Thyroid gland (tissue), 4 donors: ENCODE measurements at regions not wholly inside any gene's neighbourhood (a gene's known extent, or its start where the extent isn't known, plus 50 kb on each side); places are given as distances from the start of the nearest gene placed in this dataset.

ENCODE experiments used
- DNase-seq, 2 donors: peaks; one replicate each; pipeline ENCODE4 v3.0.0-alpha.2; 2019
- H3K27ac ChIP-seq, 3 donors: fragments of 200-600 bp; sonication (generic); 1 replicate in 2 of 3; 2 replicates in 1 of 3; pipeline ENCODE4 v1.5.1; 2016 to 2019; ENCODE audit warnings: mild to moderate bottlenecking in 1 of 3, moderate library complexity in 1 of 3
- H3K27me3 ChIP-seq: fragments of 200-600 bp; sonication (generic); one replicate; pipeline ENCODE4 v1.5.1; 2019
- H3K36me3 ChIP-seq, 2 donors: fragments of 200-600 bp; sonication (generic); one replicate each; pipeline ENCODE4 v1.5.1; 2016 to 2019
- H3K4me1 ChIP-seq, 2 donors: fragments of 200-600 bp; sonication (generic); one replicate each; pipeline ENCODE4 v1.5.1; 2017 to 2019
- H3K4me3 ChIP-seq, 3 donors: fragments of 200-600 bp; sonication (generic); replicated peaks in 1 of 3; 1 replicate in 2 of 3; 2 replicates in 1 of 3; pipeline ENCODE4 v1.5.1; 2016; ENCODE audit warnings: mild to moderate bottlenecking in 1 of 3
- H3K9me3 ChIP-seq: fragments of 200-600 bp; sonication (generic); one replicate; pipeline ENCODE4 v1.5.1; 2017
- POLR2A ChIP-seq, 2 donors: fragments of 450-650 bp; IDR thresholded peaks; one replicate each; pipeline ENCODE4 v1.6.1; 2017; ENCODE audit warnings: antibody characterized with exemption in 2 of 2, mild to moderate bottlenecking in 2 of 2, moderate library complexity in 1 of 2
- WGBS, 2 donors: methylation state at CpG; one replicate each; pipeline ENCODE4 v1.1.5; 2017; 5-methylcytosine and 5-hydroxymethylcytosine counted together
- intact Hi-C: fragments of 100-400 bp; cut with DNase I; formaldehyde crosslinking; loops from one replicate; pipeline ENCODE4 v1.15.1; 2023
- TF ChIP-seq, protein P1 (sequence below), 6 experiments: fragments of 200-600 bp in 3 of 6; fragments of 450-650 bp in 3 of 6; sonication (generic) in 3 of 6; IDR thresholded peaks; one replicate each; pipeline ENCODE4 v1.5.1; 2016 to 2019; ENCODE audit warnings: antibody characterized with exemption in 6 of 6, mild to moderate bottlenecking in 2 of 6, inconsistent platforms in 1 of 6, moderate library complexity in 1 of 6

DNA sequence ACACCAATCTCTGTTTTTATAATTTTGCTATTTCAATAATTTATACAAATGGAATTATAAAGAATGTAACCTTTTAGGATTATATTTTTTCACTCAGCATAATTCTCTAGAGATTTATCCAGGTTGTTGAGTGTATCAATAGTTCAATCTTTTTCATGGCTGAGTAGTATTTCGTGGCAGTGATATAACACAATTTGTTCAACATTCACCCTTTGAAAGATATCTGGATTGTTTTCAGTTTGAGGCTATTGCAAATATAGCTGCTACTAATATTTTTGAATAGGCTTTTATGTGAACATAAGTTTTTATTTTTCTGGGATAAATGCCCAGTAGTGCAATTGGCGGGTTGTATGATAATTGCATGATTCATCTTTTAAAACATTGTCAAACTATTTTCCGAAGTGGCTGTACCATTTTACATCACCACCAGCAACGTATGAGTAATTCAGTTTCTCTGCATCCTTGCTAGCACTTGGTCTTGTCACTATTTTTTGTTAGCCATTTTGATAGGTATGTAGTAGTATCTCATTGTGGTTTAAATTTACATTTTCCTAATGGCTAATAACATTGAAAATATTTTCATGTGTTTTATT lies 55.6 kb upstream of the ABCD3 start:
- intact Hi-C loops, result no loop called here
- no peak overlapping the region for H3K4me3 ChIP-seq
- H3K9me3 ChIP-seq, result no peaks in the 10 kb centered on the region
- H3K4me1 ChIP-seq, result no peaks in the 10 kb centered on the region
- TF ChIP-seq POLR2A (IDR thresholded peaks at IDR 0.05), result no peak
- TF ChIP-seq, protein P1, sequence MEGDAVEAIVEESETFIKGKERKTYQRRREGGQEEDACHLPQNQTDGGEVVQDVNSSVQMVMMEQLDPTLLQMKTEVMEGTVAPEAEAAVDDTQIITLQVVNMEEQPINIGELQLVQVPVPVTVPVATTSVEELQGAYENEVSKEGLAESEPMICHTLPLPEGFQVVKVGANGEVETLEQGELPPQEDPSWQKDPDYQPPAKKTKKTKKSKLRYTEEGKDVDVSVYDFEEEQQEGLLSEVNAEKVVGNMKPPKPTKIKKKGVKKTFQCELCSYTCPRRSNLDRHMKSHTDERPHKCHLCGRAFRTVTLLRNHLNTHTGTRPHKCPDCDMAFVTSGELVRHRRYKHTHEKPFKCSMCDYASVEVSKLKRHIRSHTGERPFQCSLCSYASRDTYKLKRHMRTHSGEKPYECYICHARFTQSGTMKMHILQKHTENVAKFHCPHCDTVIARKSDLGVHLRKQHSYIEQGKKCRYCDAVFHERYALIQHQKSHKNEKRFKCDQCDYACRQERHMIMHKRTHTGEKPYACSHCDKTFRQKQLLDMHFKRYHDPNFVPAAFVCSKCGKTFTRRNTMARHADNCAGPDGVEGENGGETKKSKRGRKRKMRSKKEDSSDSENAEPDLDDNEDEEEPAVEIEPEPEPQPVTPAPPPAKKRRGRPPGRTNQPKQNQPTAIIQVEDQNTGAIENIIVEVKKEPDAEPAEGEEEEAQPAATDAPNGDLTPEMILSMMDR (IDR thresholded peaks at IDR 0.05), result no peak
- H3K27ac ChIP-seq, result no peak overlapping the region
- WGBS, 2 donors, result 83 to 93% methylated on average over 4 of the region's 4 CpGs
- H3K36me3 ChIP-seq, result no peaks in the 10 kb centered on the region
- no peak for DNase-seq
- H3K27me3 ChIP-seq, result no peaks in the 10 kb centered on the region

DNA sequence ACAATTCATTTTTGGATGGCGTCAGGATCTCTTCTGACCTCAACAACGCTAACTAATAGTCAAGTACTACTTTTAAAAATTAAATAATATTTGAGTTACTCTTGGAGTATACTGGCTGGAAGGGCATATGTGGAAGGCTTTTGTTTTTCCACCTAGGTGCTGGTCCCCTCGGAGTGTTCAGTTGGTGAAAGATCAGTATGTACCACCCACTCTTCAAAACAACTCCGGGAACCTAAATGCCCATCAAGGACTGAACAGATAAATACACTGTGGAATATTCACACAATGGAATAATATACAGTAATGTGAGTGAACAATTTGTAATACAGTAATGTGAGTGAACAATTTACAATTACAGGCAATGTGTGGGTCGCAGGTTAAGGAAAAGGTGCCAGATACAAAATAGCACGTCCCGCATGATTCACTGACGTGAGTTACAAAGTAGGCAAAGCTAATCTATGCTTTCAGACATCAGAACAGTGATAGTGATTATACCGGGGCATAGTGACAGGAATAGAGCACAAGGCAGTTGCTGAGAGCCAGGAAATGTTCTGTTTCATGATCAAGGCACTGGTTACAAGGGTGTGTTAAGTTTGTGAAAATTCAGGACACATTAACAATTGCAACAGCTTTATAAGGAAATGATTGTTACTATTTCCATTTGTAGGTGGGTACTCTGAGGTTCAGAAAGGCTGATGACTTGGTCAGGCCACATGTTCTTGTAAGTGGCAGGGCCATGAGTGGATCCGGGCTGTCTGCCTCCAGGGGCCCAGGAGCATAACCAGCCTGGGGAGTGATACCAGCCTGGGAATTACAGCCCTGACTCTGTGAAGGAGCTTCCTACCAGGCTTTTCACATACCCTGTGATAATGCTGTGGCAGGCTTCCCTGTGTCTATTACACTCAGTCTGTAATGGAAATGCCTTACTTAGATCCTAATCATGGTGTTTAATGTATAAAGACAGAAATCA lies 59.3 kb upstream of the ABCD3 start:
- Histone ChIP-seq H3K4me3 (no peak overlapping the region), H3K27ac (no peak overlapping the region), H3K27me3 (no peaks in the 10 kb centered on the region), H3K36me3 (no peaks in the 10 kb centered on the region), H3K9me3 (no peaks in the 10 kb centered on the region), H3K4me1 (no peaks in the 10 kb centered on the region)
- intact Hi-C loops, result no loop called here
- TF ChIP-seq POLR2A (IDR thresholded peaks at IDR 0.05), result no peak
- TF ChIP-seq, protein P1 (IDR thresholded peaks at IDR 0.05), result no peak
- 91 to 92% methylated on average over 10 of the region's 10 CpGs for WGBS, 2 donors
- no peak for DNase-seq

DNA sequence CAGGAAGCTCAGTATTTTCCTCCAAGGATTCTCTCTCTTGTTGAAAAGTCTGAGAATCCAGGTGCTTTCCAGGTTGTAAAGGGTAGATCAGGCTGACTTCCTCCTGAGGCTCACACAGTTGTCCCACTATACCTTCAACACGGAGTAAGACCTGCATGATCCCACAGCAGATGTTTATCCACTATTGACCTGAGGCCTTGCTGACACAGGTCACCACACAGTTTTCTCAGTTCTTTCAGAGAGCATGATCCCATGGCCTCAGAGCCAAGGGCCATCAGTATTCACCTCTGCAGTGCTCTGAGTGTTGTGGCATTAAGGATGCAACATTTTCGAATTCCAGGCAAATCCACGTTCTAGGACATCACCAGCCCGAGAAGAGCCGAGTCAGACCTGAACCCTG lies 60.5 kb upstream of the ABCD3 start:
- H3K27me3 ChIP-seq, result no peaks in the 10 kb centered on the region
- TF ChIP-seq POLR2A (IDR thresholded peaks at IDR 0.05), result no peak
- TF ChIP-seq, protein P1 (IDR thresholded peaks at IDR 0.05), result no peak
- H3K36me3 ChIP-seq, result no peaks in the 10 kb centered on the region
- no peaks in the 10 kb centered on the region for H3K4me1 ChIP-seq
- intact Hi-C loops, result no loop called here
- WGBS, 2 donors, result 89 to 95% methylated on average over 5 of the region's 5 CpGs
- no peak overlapping the region for H3K4me3 ChIP-seq
- no peak overlapping the region for H3K27ac ChIP-seq
- no peaks in the 10 kb centered on the region for H3K9me3 ChIP-seq
- no peak for DNase-seq

DNA sequence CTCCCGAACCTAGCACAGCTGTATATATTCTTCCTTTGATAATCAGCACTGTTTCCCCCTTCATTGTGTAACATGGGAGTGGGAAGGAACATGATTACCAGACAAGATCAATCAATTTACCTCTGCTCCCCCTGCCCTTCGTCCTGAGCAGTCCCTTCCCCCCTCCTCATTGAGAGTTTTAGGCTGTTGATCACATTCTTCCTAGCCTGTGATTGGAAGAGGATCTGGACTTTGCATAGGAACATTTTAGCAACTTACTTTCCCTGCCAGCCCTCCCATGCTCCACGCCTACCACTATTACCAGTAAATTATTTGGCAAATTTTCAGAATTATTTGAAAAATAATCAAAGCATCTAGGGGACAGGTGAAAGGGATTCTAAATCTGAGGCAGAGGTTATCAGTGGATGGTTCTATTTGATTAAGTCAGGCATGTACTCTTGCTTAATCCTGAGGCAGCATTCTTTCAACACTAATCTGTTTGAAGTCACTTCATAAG lies 62.7 kb upstream of the ABCD3 start:
- TF ChIP-seq, protein P1 (IDR thresholded peaks at IDR 0.05), result no peak
- TF ChIP-seq POLR2A (IDR thresholded peaks at IDR 0.05), result no peak
- WGBS, 2 donors, result 56 to 63% methylated on average over 3 of the region's 3 CpGs
- no peak overlapping the region for H3K4me3 ChIP-seq
- no peaks in the 10 kb centered on the region for H3K36me3 ChIP-seq
- intact Hi-C loops, result no loop called here
- H3K9me3 ChIP-seq, result no peaks in the 10 kb centered on the region
- no peak overlapping the region for H3K27ac ChIP-seq
- H3K4me1 ChIP-seq, result no peaks in the 10 kb centered on the region
- no peaks in the 10 kb centered on the region for H3K27me3 ChIP-seq
- DNase-seq, result no peak

DNA sequence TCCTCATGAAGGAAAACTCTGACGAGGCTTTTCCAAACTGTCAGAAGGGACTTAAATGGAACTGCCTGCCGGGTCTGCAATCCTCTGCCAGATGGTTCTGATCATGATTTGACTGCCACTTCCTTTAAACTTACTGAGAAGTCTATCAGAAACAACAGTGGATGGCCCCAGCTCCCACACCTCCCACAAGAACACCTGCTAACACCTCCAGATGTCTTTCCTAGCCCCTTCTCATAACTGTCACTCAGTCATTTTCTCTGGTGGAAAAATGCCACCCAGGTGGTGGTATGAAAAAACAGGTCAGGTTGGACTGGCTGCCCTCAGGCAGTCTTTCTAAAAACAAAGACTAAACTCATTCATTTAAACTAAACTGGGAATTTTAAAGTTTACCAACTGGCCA lies 66.7 kb upstream of the ABCD3 start:
- WGBS, 2 donors, result 9 to 26% methylated on average over 2 of the region's 2 CpGs
- no peak overlapping the region for H3K4me3 ChIP-seq
- no peak overlapping the region for H3K27ac ChIP-seq
- H3K36me3 ChIP-seq, result no peaks in the 10 kb centered on the region
- no peaks in the 10 kb centered on the region for H3K9me3 ChIP-seq
- no peak for TF ChIP-seq POLR2A (IDR thresholded peaks at IDR 0.05)
- TF ChIP-seq, protein P1 (IDR thresholded peaks at IDR 0.05), result no peak
- no peaks in the 10 kb centered on the region for H3K4me1 ChIP-seq
- intact Hi-C loops, result no loop called here
- H3K27me3 ChIP-seq, result no peaks in the 10 kb centered on the region
- DNase-seq, result no peak
